HT-29 (cell line): ENCODE measurements at regions not wholly inside any gene's neighbourhood (a gene's known extent, or its start where the extent isn't known, plus 50 kb on each side); places are given as distances from the start of the nearest gene placed in this dataset.

Experiments used
- DNase-seq: peaks from one replicate; pipeline ENCODE4 v3.0.0-alpha.2; 2015; ENCODE audit warnings: low spot score

DNA sequence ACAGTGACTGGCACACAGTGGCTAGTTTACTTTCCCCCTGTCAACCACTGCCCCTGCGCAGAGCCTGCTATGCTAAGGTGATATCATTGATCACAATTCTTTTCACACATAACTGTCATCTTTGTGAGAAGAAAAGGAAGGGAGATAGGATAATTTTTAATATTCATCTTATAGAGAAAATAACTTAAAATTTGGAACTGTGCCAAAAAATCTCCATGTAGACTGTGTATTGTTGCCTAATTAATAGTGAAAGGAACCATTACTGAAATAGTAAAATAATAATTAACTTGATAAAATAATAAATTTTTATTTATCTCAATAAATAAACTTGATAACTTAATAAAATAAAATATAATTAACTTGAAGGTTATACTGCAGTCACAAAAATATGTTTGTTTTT, 1069.4 kb downstream of the C4orf33 start:
- DNase-seq: no peak

DNA sequence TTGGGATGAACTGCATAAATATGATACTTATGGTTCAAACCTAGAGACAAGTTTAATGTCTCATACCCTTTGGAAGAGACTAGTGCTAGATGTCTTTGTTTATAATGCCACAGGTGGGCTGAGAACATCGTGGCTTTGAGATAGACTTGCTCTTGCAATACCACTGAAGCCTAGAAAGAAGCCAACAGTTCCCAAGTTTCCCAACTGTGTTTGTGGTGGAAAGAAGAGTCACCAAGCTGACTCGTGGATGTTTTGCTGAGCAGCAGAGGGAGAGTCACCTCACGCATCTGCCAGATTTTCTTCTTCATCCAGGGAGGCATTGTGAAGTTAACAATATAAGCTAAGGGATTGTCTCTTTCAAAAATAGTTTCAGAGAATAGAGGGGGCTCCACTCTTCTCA, 1076.2 kb downstream of the C4orf33 start:
- no peak for DNase-seq

DNA sequence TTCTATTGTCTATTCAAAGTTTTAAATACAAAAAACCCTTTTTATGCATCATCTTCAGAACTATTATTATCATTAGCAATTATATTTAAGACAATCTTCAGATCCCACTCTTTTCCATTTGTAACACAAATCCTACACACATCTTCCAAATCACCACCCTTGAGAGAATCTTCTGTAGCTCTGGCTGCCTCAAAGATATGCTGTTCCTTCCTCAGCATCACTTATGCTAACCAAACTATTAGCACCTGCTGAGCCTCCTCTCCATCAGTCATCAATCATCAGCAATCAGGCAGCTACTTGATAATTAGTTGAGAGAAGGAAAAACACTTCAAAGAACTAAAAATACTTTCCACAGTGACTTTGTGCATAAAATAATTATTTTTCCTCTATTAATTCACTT, 1082.2 kb downstream of the C4orf33 start:
- no peak for DNase-seq

DNA sequence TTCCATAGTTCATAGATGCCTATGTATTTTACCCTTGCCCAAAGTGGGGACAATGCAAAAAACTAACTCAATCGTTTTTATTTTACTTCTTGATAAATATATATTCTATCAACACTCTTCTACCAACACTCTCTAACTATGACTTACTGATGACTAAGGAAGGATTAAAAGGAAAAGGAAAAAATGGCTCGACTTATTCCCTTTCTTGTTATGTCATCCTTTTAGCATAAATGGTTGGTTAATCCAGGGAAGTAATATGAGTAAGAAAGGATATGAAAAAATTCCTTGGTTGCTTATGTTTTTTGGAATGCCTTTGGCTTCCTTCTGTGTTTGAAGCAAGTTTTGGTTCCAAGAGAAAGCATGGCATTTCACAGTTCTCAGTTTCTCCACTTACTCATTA, 1087.1 kb downstream of the C4orf33 start:
- DNase-seq: no peak

DNA sequence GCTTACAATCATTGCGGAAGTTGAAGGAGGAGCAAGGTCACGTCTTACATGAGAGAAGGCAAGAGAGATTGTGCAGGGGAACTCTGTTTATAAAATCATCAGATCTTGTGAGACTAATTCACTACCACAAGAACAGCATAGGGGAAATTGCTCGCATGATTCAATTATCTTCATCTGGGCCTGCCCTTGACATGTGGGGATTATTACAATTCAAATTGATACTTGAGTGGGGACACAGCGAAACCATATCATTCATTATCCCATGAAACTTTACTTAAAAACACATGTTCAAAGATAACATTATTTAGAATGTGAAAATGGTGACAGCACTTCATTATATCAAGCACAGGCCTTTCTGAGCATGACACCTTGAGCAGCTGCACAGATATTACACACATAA, 1087.8 kb downstream of the C4orf33 start:
- no peak for DNase-seq

DNA sequence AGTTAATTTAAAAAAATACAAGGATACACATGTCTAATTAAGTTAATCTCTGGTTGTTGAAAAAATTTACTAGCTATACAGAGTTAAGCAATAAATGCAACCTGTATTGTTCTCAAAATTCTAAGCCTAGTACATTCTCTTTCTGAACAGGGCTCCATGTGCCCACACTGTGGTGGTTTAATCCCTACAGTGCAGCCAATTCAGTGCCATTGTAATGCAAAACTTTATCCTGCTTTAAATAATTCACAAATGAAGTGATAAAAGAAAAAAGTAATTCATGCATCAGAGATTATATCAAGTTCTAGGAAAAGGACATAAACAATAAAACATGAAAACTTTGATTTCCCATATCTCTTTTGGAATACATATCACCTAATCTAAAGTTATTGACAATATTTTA, 1089.2 kb downstream of the C4orf33 start:
- DNase-seq: no peak

DNA sequence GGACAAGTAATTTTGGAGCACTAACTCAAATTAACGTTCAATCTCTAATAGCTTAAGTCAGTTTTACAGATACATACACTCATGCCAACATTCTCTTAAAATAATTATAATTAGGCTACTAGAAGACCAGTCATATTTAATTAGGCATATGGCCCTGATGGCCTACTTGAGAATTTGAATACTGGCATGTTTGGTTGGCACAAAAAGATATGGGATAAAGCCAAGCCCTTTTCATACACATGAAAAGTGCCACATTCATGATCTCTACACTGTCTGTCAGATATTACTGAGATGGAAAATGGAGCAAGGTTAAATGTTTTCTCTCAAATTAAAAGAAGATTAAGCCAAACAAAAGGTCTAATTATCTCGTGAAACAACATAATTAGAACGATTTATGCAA, 1091.0 kb downstream of the C4orf33 start:
- DNase-seq: no peak

DNA sequence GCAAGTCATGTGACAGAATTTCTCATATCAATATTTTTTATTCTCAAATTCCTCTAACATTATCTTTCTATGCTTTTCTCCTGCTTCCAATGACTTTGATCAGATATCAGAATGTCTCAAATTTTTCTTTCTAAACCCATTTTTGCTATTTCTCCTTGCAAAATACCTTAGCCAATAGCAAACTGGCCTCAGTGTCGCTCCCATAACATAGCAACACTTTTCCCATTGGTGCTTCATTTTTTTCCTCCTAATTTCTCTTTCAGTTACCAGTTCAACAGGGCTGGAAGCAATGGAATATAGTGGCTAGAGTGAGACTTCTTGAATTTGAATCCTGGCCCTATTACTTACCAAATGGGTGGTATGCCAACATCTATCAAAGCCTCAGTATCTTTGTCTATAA, 1091.6 kb downstream of the C4orf33 start:
- DNase-seq: no peak

DNA sequence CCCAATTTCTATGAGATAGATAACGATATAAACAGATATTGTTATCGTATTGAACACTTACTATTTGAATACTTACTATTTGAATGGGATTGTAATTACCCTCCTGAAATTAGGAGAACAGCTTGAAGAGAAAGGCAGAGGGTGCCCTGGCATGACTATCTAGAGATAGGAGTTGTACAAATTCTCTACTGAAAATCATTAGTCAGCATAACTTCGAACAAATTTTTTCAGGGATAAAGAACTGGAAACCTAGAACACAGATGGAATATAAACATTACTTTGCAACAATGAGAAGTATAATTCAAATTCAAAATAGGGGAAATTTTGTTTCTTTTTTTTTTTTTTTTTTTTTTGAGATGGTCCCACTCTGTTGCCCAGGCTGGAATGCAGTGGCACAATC, 1096.8 kb downstream of the C4orf33 start:
- no peak for DNase-seq

DNA sequence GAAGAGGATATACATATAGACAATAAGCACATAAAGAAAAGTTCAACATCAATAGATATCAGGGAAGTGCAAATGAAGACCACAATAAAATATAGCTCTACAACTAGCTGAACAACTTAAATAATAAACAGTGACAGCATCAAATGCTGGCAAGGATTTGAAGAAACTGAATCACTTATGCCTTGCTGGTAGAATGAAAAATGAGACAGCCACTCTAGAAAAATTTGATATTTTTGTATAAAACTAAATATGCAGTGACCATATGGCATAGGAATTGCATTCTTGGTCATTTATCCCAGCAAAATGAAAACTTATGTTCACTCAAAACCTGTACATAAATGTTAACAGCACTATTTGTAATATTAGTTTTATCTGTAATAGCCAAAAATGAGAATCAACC, 1102.0 kb downstream of the C4orf33 start:
- DNase-seq: no peak

DNA sequence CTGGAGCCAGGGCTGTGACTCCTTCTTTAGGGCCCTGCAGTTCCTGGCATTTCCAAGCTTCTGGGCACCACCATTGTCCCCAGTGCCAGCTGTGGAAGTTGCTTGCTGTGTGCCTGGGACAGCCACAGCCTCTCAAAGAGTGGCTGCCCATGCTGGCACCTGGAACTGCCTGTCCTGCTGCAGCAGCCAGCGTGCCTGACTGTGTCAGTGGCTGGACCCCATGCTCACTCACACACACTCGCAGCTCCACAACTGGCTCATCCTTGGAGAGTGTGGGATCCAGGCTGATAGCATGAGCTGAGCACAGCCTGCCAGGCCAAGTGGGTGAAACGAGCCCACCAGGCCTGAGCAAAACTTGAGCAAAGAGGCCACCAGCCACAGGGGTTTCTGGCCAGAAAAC, 1107.6 kb downstream of the C4orf33 start:
- no peak for DNase-seq

DNA sequence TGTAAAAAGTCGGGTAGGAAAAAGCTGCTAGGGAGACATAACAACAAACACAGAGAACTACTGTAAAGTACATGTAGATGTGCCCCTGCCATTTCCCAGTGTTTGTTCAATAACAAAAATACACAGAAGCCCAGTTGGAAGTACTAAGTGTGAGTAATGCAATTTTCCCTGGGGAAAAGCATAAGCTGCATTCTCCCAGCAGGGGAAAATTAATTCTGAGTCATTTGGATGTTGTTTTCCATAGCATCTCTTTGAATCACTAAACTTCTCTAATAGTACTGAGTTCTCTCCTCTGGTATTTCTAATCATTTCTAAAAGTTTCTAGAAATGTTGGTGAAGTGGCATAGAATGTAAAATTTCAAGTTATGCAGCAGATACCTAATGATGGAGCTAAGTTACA, 1114.9 kb downstream of the C4orf33 start:
- no peak for DNase-seq

DNA sequence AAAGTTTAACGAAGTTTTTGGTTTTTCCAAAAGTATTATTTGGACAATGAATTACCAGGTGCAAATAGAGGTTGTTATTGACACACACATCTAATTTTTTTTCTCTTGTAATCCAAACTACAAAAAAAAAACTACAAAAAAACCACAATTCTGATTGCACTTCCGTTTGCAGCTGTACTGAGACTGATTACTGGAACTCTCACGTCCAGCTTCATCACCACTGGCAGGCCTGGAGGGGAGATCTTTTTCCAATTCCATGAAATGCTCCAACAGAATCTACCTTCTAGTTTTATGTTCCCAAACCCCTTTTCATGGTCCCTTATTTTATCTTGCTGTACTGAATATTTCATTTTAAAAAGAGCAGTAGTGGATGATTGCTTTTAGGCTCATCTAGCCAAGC, 1118.3 kb downstream of the C4orf33 start:
- DNase-seq: no peak

DNA sequence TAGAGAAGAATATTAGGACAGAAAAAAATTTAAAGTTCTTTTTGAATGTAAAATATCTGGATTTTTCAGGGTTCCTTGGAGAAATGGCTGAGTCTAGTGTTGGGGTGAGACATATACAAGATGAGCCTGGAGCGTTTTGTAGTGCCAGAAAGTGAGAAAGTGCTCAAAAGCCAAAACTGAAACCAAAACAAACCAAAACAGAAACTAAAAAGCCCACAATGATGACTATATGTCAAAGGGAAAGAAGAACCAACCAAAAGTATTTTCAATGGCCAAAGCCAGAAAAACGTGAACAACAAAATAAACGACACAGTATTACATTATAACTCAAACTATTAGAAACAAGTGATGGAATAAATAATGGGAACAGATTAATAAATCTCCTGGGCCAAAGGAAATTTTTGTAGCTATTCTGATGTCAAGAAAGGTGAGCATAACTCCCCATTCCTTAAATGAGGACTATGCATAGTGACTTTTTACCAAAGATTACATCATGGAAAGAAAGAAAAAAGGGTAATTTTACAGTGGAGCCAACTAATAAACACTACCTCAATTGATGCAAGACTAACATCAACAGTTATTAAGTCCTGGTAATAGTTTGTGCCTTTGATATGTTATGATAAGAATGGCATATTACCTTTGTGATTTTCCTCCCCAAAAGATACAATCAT, 1137.6 kb downstream of the C4orf33 start:
- DNase-seq: no peak

DNA sequence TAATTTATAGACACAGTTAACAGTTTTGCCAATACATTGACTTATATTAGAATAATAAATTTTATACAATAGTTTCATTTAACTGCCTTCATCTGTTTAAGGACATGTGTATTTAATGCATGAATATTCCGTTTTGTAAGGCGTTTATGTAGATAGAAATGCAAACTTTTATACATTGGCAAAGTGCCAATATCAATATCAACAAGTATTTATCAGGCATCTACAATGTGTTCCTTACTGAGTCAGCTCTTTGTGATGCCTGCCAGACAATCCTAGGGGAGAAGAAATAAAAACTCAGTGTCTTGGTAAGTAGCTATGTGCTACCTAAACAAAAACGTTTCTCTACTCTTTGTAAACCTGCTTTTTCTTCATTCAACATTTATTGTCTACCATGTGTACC, 1142.2 kb downstream of the C4orf33 start:
- no peak for DNase-seq

DNA sequence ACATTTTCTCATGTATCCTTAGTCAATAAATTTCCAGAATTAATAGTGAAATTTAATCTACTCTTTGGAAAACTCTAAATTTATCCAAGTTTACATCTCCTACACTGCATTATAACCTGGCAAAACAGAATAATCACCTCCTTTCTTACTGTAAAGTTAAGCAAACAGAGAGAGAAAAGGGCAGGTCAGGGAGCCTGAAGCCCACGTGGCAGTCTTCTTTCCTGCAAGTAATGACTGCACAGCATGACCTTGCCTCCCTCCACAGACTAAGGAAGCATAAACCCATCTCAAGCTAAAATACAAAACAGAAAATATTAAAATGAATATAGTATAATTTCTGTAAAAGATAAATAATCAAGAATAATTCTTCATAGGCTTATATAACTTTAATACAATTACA, 1153.0 kb downstream of the C4orf33 start:
- no peak for DNase-seq

DNA sequence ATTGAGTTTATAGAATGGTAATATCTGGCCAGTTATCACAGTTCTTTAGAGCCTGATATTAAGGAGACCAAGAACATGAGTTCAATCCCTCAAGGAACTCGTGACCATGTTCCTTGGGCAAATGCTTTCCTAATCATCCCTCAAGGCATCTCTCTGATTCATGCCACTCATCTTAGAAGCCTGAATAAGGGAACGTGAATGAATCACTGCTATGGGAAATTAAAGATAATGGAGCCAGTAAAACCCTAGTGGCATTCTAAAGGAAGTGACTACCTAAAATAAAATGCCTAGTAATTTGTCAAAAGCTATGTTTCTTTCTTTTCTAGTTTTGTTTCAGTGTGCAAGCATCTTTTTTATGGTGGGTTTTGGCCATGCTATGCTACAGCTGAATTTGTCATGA, 1161.3 kb downstream of the C4orf33 start:
- no peak for DNase-seq

DNA sequence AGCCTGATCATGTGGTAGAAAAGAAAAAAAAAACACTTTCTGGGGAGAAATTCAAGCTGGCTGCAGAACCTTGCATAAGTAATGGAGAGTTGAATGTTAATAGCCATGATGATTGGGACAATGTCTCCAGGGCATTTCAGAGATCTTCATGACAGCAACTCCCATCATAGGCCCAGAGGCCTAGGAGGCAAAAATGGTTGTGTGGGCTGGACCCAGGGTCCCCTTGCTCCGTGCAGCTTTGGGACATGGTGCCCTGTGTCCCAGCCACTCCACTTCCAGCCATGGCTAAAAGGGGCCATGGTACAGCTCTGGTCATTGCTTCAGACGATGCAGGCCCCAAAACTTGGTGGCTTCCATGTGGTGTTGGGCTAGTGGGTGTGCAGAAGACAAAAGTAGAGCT, 1170.9 kb downstream of the C4orf33 start:
- DNase-seq: no peak

DNA sequence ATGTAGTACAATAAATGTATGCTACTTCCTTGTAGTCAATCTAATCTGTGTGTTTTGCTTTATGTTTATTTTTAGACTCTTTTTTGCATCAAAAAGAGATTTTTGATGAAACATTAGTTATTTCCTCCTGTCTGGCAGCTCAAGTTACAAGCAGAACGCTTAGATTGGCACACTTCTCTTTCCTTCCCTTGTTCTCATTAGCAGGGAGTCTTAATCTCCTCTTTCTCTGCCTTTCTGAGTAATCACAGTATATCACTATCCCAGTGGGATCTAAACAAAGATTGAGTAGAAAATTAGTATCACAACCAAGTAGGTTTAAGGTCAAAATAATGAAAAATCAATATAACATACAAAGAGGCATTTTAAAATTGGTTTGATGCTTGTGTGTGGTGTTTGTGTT, 1192.6 kb downstream of the C4orf33 start:
- DNase-seq: no peak

DNA sequence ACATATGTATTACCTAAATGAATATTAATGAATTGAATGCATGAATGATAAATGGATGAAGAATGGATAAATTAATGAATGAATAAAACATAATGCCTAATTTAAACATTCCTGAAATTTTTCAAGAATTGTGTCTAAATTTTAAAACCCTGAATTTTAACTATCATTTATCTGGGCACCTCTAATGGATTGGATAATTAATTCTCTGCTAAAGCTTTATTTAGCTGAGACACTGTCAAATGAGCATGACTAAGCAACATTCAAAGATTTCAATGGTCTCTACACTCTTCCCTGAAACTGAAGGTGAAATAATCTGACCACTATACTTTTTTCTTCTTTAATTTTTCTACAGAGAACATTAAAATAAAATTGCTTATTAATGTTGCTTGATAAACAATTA, 1197.7 kb downstream of the C4orf33 start:
- DNase-seq: no peak

DNA sequence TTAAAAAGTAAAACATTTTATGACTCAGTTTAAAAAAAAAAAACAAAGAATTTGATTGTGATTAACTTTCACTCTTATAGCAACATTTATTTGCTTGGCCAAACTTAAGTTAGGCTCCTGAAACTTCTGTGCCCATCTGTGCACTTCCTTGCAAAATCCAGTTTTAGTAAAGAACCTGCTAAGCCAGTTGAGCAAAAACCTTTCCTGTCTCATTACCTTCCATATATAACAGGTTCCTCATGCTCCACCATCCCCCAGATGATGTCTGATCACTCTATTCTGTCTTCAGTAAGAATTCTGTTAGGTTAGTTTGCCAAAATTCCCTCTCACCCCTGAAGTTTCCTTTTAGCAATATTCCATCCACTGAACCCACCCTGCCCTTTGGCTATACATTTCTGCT, 1200.5 kb downstream of the C4orf33 start:
- DNase-seq: no peak

DNA sequence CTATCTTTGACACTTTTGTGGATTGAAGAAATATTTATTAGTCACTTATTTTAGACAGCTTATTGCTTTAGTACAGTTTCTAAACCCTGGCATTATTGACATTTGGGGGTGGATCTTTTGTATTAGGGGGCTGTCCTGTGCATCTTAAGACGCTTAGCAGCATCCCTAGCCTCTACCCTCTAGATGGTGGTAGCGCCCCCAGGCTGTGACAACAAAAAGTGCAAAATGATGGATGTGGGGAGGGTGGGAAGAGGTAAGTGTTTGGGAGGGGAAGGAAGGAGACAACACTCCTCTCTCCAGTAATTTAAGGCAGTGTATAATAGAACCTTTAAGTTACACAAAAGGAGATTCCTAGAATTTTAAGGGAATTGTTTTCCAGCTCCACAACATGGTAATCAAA, 1210.6 kb downstream of the C4orf33 start:
- DNase-seq: no peak

DNA sequence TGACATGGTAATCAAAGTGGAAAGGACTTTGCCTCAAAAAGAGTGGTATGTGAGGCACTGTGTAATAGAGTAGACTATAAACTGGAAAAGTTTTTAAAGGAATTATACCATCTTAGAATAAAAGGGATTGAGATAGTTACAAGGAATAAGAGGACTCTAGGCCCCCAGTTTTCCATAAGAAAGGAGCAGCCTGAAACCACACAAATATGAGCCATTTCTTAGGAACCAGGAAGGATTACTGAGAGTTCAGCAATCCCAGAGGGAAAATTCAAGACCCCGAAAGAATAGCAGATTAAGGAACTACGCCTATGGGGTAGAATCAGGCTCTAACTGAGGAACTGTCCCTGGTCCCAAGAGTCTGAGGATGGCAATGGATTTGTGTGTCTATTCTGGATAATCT, 1213.3 kb downstream of the C4orf33 start:
- no peak for DNase-seq

DNA sequence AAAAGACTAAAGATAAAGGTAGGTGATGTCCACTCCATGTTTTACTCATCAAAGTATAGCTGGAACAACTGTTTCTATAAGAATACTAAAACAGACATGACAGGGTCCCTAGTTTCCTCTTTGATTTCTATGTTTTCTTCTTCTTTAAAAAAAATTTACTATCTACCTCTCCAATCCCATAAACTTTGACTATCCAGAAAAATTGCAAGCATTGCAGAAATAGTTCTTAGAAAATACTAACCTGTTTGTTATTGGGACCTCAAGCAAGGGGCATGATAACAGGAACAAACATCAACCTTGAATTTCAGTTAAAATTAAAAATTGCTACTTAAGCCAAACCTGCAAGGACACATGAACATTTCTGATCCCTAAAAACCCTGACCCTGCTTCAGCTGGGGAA, 1226.5 kb downstream of the C4orf33 start:
- DNase-seq: no peak
